ENCODE measurements at regions not wholly inside any gene's neighbourhood (a gene's known extent, or its start where the extent isn't known, plus 50 kb on each side); places are given as distances from the start of the nearest gene placed in this dataset.

DNA sequence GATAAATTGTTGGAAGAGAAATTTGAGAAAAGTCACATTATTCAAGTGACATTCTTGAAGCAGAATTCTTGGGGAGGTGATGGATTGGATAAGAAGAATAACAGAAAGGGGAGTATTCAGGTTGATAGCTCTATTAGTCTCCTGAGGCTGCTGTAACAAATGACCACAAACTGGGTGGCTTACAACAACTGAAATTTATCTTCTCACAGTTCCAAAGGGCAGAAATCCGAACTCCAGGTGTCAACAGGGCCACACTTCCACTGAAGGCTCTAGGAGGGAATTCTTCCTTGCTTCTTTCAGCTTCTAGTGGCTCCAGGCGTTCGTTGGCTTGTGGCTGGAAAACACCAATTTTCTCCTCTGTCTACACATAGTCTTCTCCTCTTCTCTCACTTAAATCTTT lies 99.8 kb downstream of the TES start:
- DNase-seq, result no peak

DNA sequence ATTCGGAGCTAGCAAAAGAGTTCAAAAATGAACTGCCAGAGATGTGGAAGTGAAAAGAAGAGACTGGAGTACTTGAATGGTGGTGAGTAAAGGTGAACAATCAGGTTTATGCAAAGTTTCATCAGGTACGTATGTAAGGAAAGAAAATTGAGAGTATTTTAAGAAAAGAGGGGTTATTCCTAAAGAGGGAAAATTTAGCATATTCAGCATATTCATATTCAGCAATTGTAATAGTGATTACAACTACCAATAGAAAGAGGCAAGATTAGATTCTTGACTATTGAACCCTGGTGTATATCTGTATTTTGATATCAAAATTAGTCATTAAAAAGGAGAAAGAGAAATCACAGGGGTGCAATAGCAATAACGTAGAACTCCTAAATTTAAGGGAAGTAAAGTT lies 100.9 kb downstream of the TES start:
- no peak for DNase-seq

DNA sequence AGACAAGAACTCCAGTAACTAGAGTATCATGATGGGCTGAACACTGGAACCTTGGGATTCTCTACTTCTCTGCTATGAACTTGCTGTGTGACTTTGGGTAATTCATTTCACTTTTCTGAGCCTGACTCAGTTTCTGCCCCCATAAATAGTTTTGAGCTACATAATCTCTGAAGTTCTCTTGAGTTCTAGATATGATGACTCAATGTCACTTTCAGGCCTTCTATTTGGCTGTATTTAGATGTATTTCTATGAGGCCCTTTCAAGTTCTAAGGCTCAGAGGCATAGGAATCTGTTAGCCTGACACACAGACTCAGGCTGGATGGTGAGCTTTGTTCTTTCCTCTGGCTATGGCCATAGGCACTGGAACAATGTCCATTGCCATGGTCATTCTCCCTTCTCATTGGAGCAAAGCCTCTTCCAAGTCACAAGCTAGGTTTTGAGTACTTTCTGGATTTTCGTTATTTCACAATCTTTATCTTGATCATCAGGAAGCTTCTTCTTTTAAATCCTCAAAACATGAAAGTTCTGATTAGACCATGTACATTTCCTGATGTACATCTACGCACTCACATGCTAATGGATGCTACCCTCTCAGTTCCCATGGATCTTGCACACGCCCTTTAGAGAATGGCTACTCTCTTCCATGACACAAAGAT lies 101.6 kb downstream of the TES start:
- DNase-seq, result no peak

DNA sequence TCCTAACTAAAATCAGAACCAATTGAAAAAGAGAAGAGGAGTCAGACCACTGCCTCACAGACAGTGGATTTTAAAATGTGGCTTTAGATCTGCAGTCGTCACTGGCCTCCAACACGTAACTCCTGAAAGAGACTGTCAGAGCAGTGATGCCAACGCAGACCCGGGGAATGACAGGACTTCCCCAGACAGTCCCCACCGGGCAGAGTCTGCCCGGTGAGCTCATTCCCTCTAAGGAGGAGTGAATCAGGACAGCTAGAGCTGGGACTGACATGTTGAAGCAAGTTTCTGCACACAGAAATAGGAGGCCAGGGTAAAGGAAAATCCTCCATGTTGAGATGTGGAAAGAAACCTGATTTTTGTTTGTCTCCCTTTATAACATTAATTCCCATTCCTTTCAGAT lies 105.0 kb downstream of the TES start:
- DNase-seq, result no peak

DNA sequence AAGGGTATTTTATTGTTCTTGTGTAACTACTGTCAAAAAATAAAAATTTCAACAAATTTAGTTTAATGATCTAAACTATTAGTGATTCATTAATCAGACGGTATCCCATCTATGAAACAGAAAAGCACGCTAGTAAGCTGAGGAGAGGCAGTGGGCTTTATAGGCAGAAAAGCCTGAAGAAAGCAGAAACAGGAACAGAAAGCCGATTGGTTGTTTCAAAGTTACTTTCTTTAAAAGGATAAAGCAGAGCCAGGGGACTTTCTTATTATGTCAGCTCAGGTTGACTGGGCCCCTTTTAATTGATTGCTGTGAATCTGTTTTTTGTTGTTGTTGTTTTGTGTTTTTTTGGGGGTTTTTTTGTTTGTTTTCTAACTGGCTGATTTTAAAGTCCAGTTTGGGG lies 105.5 kb downstream of the TES start:
- DNase-seq, result no peak

DNA sequence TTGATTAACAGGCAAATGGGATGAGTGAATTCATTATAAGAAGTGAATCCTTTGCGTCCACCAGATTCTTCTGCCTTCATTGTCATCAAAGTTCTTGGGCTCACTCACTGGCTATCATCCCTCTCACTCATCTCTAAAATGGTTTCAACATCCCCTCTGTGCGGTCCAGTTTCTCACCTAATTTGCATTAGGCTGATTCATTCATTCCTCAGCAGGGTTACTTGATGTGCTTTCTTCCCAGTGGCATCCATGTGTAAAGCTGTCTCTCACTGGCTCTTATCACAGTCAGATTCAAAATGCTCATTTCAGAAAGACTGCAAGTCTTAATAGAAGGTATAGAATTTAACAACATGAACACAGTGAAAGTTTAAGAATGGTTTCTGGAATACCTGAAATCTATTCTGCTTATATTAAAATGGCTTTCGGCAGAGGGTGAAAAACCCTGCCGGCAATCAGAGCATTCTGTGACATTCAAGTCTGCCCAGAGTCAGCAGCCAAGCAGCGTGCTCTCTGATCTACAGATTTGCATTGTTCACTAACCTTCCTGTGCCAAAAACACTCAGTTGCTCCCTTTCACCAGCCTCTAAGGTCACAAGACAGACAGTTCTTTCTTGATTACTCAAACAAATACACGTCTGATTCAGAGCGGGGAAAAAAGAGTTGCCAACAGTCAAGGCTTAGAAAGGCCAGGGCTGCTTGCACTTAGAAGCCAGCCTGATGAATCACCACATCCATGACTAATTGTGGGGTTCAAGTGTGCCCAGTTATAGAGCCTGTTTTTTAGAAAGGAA lies 106.7 kb downstream of the TES start:
- no peak for DNase-seq

DNA sequence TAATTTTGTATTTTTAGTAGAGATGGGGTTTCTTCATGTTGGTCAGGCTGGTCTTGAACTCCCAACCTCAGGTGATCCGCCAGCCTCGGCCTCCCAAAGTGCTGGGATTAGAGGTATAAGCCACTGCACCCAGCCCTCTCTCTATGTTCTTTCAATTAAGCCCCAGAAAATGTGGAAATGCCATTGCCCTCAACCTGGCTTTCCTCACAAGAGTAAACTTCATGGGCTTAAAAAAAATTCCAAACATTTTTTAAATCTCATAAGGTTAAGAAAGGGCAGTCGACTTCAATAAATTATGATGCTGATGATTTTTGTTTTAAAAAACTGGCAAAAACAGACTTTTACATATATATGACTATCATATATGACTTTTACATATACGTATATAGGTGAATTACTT lies 107.6 kb downstream of the TES start:
- DNase-seq, result no peak

DNA sequence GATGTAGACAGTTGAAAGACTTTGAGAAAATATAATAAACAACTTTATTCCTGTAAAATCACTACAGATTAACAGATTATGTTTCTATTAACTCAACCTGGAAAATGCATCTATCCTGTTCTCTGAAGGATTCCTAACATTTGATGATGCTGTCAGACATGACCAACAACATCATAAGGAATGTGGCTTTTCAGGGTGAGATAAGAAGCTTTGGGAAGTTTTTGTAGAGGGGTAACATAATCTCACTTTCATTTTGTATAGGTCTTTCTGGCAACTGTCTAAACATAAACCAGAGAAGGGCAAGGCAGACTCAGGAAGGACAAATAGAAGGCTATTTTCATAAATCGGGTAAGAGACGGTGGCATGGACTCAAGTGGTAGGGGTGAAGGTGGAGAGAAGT lies 112.2 kb downstream of the TES start:
- DNase-seq, result no peak

DNA sequence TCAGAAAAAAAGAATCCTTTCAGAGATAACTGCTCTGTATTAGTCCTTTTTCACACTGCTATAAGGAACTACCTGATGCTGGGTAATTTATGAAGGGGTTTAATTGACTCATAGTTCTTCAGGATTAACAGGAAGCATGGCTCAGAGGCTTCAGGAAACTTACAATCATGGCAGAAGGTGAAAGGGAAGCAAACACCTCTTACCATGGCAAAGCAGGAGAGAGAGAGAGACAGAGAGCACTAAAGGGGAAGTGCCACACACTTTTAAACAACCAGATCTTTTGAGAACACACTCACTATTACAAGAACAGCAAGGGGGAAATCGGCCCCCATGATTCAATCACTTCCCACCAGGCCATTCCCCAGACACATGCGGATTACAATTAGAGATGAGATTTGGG lies 114.2 kb downstream of the TES start:
- DNase-seq, result no peak

DNA sequence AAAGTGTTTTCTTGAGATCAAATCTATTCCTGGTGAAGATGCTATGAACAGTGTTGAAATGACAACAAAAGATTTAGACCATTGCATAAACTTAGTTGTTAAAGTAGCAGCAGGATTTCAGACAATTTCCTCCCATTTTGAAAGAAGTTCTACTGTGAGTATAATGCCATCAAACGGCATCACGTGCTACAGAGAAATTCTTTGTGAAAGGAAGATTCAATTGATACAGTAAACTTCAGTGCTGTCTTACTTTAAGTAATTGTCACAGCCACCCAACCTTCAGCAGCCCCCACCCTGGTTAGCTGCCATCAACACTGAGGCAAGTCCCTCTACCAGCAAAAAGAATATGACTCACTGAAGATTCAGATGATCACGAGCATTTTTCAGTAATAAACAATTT lies 115.2 kb downstream of the TES start:
- DNase-seq, result no peak

DNA sequence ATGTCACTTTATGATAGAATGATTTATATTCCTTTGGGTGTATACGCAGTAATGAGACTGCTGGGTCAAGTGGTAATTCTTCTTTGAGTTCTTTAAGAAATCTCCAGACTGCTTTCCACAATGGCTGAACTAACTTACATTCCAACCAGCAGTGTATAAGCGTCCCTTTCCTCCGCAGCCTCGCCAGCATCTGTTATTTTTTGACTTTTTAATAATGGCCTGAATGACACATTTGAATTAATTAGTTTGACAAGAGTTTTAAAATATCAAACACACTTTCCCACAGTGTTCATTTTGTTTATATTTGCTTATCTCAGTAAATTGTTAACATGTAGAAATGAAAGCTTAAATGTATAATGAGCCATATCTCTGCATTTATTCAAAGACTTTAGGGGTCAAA lies 116.8 kb downstream of the TES start:
- DNase-seq, result no peak

DNA sequence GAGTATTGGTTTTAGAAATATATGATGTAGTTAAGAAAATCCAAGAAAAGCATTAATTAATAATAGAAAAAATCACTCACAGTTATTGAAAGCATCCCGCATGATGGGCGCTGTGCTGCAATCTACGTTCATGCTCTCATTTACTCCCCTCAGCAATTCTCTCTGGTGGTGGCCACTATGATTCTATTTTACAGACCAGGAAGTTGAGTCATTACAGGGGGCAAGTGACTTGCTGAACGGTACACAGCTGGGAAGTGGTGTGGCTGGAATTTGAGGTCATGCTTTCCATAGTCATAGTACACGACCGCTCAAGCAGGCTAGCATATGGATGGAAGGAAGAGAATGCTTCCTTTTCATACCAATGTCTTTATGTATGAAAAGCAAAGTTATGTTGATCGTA lies 117.4 kb downstream of the TES start:
- no peak for DNase-seq

DNA sequence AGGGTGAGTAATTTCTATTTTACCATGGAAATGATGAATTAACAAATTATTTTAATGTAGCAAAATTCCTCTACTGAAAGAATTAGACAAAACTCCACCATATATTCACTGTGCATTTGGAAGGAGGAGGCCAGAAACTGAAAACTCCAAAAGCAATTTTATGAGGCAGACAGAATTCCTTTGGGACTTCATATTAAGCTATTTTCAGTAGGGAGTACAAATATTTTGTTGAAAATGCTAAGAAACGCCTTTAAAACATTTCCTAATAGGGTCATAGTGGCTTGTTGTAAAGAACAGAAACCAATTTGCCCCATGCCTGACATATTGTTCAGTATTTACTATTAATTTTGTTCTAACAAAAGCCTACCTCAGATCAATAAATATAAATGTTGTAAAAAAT lies 117.8 kb downstream of the TES start:
- DNase-seq, result no peak

DNA sequence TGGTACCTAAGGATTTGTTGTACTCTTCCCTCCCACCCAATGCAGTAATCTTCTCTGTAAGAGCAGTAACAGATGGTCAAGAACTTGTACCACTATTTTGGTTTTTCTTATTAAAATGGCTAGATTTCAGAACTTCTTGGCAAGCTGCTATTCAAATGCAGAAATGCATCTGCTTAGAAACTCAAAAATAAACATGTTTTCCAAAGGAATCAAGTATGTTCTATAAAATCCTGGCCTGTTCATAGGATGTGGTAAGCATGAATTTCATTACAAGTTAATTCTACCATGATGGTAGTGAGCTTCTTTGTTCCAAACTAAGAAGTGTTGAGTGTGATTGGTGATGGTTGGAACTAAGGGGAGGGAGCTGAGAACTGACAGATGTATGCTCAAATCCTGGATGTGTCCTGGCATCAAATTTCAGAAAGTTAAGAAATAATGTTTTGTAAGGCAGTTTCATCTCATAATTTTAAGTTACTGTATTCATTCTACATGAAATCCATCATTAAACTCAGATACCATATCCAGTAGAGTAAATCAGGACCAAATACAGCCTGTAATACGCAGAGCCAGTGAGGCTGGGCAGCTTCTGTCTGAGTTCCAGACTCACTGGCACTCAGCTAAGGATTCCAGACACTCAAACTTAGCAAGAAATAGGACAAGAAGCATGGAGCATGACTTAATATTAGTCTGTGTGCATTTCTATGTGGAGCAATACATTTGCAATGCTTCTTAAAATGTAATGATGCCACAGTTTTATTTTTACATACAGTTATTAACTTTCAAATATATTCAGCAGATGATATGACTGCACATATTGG lies 119.6 kb downstream of the TES start:
- DNase-seq, result no peak

DNA sequence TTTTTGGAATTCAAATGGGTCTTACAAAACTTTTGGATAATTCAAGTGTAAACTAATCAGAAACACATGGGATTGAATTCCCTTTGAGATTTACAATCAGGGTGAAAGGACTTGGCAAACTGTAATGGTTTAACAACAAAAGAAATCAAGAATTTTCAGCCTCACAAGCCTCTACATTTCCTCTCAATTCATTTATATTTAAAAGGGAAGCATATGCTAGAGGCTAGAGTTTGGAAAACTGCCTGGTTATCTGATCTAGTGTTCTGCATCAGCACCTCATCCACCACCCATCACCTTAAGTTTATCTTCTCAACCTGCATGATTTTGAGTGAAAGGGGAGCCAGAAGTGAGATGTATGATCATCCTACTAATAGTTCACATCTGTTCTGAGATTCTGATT lies 120.7 kb downstream of the TES start:
- no peak for DNase-seq

DNA sequence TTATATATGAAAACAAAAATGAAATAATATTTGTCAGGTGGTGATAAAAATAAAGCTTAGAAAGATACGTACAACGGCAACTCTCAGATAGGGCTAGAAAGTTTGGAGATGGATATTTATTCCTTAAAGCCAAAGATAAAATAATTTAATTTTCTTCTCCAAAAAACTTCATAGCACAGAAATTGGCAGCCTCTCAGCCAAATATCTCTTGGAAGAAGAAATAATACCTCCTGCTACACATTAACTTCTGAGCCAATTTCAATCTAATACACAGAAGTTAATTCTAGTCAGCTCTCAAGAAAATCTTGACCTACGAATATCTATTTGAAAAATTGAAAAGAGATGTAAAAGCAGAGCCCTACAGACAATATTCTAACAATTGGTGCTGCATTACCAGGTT lies 122.4 kb downstream of the TES start:
- DNase-seq, result no peak

DNA sequence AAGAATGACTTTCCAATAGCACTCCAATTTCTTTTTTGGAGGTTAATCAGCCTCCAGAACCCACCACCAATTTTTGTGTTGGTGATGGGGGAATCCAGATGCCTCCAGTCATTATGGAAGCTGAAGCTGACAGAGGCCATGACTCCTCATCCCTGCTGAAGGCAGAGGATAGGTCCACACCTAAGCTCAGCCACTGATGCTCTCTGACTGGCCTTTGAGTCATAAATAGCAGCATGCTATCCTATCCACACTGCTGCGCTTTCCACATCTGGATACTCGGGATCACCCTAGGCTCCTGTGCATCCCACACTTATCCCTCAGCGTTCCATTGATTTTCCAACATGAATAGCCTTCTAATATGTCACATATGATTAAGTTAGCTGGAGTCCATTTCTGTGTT lies 124.2 kb downstream of the TES start:
- no peak for DNase-seq

DNA sequence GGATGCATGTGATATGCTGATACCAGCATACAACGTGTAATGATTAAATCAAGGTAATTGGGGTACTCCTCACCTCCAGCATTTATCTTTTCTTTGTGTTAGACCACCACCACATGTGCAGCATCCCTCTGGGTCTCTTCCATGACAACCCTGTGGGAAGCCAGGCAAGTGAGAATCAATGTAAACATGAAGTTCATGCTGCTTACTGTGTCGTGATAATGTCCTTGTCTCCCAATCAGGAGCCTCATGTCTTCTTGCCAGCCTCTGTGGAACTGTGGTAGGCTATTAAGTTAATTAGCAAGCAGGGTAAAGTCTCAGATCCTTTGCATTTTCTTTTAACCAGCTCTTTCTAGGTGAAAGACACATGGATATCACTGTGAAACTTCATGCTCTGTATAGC lies 126.7 kb downstream of the TES start:
- DNase-seq, result no peak

DNA sequence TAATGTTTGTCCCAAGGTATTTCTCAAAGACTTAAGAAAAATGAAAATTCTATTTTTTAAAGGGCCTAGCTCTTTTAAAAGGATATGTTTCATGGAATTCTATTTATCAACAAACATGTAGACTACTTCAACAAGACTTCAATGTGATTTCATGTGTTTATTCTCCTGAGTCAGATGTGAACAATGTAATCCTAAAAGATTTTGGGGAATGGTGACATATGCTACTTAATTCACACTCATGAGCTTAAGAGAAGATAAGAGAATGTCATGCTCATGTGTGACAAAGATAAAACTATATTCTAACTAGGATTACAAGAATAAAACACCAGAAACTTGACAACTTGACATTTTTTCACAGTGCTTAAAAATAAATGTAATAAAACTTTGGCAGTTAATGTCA lies 127.5 kb downstream of the TES start:
- no peak for DNase-seq

DNA sequence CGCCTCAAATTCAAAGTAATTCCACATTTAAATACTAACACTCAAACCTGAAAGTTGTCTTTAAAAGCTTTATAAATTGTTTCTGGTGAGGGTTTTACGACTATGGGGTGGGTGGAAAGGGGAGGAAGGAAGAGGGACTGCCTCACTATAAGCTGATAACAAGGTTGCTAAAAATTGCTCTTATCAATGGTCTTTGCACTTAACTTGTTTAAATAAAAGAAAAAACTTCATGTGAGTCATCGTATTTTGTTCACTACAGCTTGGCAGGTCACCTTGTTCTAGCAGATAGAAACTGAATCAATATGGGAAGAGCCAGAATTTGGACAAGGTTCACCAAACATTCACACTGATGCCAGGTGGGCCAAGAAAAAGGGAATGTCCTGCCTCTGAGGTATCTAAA lies 129.2 kb downstream of the TES start:
- no peak for DNase-seq

DNA sequence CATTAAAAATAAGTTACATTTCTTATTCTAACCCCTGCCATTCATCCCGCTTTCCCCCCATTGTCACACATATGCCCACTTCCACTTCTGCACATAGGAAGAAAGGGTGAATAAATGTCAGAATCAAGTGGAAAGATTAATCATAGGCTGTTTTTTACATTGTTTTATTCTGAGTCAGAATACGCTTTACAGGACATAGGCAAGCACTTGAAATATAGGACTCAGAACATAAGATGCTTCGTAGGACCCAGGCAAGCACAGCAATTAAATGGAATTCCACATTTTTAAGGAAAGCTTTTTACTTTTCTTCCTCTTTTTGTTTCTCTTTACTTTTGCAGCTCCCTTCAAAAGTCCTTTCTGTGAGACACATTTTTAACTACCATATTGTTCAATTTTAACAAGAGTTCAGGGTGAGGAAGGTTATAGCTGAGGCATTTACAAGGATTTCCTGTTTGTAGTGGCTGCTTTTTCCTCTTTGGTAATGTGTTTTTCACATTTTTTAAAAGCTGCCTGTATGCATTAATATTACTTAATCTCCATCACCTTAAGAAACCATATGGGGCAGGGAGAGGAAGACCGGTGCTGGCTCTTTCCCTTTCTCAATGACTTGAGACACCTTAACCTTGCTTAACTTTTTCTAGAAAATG lies 130.0 kb downstream of the TES start:
- no peak for DNase-seq

DNA sequence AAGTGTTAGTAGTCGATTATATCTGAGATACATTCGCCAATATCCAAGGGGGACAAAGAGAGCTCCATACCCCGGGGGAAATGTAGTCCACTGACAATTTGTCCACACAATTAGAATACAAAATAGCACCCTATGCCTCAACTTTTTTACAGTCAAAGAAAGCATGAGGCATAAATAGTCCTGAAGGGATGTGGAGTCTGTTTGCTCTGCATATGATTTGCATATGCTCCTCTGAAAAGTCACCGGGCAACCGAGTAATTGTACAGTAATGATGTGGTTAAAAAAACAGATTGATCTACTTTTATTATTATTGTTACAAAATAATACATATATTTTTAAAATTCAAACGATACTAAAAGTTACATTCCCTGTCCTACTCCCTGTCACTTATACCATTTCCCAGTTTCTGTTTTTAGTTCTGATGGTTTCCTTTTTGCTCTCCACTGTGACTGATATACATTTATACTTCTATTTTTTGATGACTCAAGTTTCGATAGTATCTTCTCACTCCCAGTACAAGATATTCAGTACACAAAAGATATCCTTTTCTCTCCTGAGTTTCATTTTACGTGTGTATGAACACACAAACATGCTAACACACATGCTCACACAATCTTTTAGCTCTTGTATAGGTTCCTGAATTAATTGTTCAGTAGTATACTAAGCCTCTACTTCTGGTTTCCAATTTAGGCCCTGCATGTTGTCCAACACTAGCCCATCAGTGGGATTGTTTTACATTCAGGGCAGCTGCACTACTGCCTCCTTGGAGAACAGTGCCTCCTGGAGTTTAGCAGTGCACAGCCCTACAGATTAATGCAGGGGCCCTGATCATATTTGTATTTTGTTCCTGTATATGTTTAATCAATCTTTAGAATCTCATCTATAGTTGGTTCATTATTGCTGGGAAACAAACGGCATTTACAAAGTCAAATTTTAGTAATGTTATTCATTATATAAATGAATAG lies 130.9 kb downstream of the TES start:
- no peak for DNase-seq
